GM12878 (cell line): ENCODE measurements at regions not wholly inside any gene's neighbourhood (a gene's known extent, or its start where the extent isn't known, plus 50 kb on each side); places are given as distances from the start of the nearest gene placed in this dataset.

Experiments used
- ATAC-seq: fragments of 200-7000 bp; cut with Tn5 transposase; 3 replicates; pipeline ENCODE4 v1.9.1; 2020; ENCODE audit warnings: mild to moderate bottlenecking, moderate library complexity
- BruUV-seq: library from RNA; stranded (reverse); fragments of 400-500 nt; replicated peaks from 2 replicates; lab custom pipeline; 2021; lab: Mats Ljungman, UMichigan
- CTCF ChIA-PET: fragments of 300-600 bp; sonication (Branson Sonifier 250); formaldehyde crosslinking; extraction: SDS; loops from one replicate; lab custom pipeline; 2021; ENCODE audit warnings: inconsistent platforms; lab: Yijun Ruan, JAX
- POLR2A ChIA-PET: fragments of 350-600 bp; formaldehyde crosslinking; extraction: SDS; loops from one replicate; lab custom pipeline; 2021; ENCODE audit warnings: inconsistent platforms; lab: Charles Lee
- RAD21 ChIA-PET: fragments of 300-600 bp; sonication (Branson Sonifier 250); formaldehyde crosslinking; loops from one replicate; lab custom pipeline; 2023; ENCODE audit warnings: antibody characterized with exemption; ENCODE audit not compliant: unreplicated experiment; lab: Charles Lee
- SMC1A ChIA-PET: fragments of 300-600 bp; sonication (Branson Sonifier 250); formaldehyde crosslinking; loops from one replicate; lab custom pipeline; 2023; ENCODE audit not compliant: unreplicated experiment, uncharacterized antibody; lab: Charles Lee
- DNase-seq: peaks from one replicate; pipeline ENCODE4 v3.0.0-alpha.2; 2011; ENCODE audit warnings: low read depth, low spot score
- FAIRE-seq: peaks from 3 replicates; lab custom pipeline; 2011; peaks lifted over from hg19 to GRCh38; lab: Jason Lieb, UNC
- H2AFZ ChIP-seq: 2 replicates; pipeline ENCODE4 v1.6.0; 2011; ENCODE audit warnings: low read depth, low read length, control low read depth; ENCODE audit not compliant: control insufficient read depth
- H3K27ac ChIP-seq: 2 replicates; pipeline ENCODE4 v1.5.1; 2011; ENCODE audit warnings: control low read depth; ENCODE audit not compliant: control insufficient read depth, insufficient read depth
- H3K27me3 ChIP-seq, 2 experiments: replicated peaks in 1 of 2; 2 replicates each; pipeline versions ENCODE4 v1.6.0 to v1.6.1; 2011; ENCODE audit warnings: low read length in 1 of 2; ENCODE audit not compliant: control insufficient read depth in 2 of 2, insufficient read depth in 2 of 2
- H3K36me3 ChIP-seq, 2 experiments: 2 replicates each; pipeline ENCODE4 v1.5.1; 2011; ENCODE audit warnings: low read length in 1 of 2; ENCODE audit not compliant: control insufficient read depth in 2 of 2, insufficient read depth in 2 of 2
- H3K4me1 ChIP-seq: 2 replicates; pipeline ENCODE4 v1.6.1; 2011; ENCODE audit warnings: mild to moderate bottlenecking, low read length, moderate library complexity, mixed read lengths; ENCODE audit not compliant: control insufficient read depth, insufficient read depth
- H3K4me2 ChIP-seq: 2 replicates; pipeline ENCODE4 v1.6.0; 2011; ENCODE audit warnings: control low read depth; ENCODE audit not compliant: control insufficient read depth, insufficient read depth
- H3K4me3 ChIP-seq: fragments of 200-600 bp; sonication (generic); 2 replicates; pipeline ENCODE4 v1.5.1; 2016
- H3K79me2 ChIP-seq: 2 replicates; pipeline ENCODE4 v1.6.0; 2011; ENCODE audit warnings: low read length; ENCODE audit not compliant: control insufficient read depth, insufficient read depth
- H3K9ac ChIP-seq: 2 replicates; pipeline ENCODE4 v1.8.0; 2011; ENCODE audit warnings: low read length, control low read depth, mixed read lengths; ENCODE audit not compliant: control insufficient read depth, insufficient read depth
- H3K9me3 ChIP-seq: replicated peaks from 3 replicates; pipeline ENCODE4 v1.5.1; 2011; ENCODE audit warnings: mild to moderate bottlenecking, low read length; ENCODE audit not compliant: control insufficient read depth, insufficient read depth
- H4K20me1 ChIP-seq: 2 replicates; pipeline ENCODE4 v1.6.0; 2011; ENCODE audit not compliant: control insufficient read depth, insufficient read depth
- ATF2 ChIP-seq: IDR thresholded peaks from 2 replicates; pipeline ENCODE4 v1.6.1; 2012; ENCODE audit warnings: low read length, inconsistent platforms
- BMI1 ChIP-seq: fragments of 450-650 bp; IDR thresholded peaks from 2 replicates; pipeline ENCODE4 v1.6.1; 2016; ENCODE audit warnings: mild to moderate bottlenecking, moderate library complexity, borderline replicate concordance
- DPF2 ChIP-seq: fragments of 450-650 bp; IDR thresholded peaks from 2 replicates; pipeline ENCODE4 v1.6.1; 2017; ENCODE audit warnings: mild to moderate bottlenecking
- NR2F1 ChIP-seq: fragments of 450-650 bp; conservative IDR thresholded peaks from 2 replicates; pipeline ENCODE4 v1.6.1; 2017; ENCODE audit warnings: mild to moderate bottlenecking
- RCOR1 ChIP-seq: conservative IDR thresholded peaks from 2 replicates; pipeline ENCODE4 v1.6.1; 2012; ENCODE audit warnings: low read depth, low read length, improper control_type of control experiment
- RUNX3 ChIP-seq: IDR thresholded peaks from 2 replicates; pipeline ENCODE4 v1.6.1; 2012; ENCODE audit warnings: low read length, inconsistent platforms
- SMARCA5 ChIP-seq: fragments of 450-650 bp; IDR thresholded peaks from 2 replicates; pipeline ENCODE4 v1.6.1; 2017; ENCODE audit warnings: mild to moderate bottlenecking
- ZBTB11 ChIP-seq: fragments of 450-650 bp; formaldehyde crosslinking; IDR thresholded peaks from 2 replicates; pipeline ENCODE4 v1.5.0; 2022; ENCODE audit warnings: mild to moderate bottlenecking, missing genetic modification characterization
- ZNF217 ChIP-seq: fragments of 450-650 bp; IDR thresholded peaks from 2 replicates; pipeline ENCODE4 v1.6.1; 2017; ENCODE audit warnings: antibody characterized with exemption, mild to moderate bottlenecking
- ZNF592 ChIP-seq: fragments of 450-650 bp; IDR thresholded peaks from 2 replicates; pipeline ENCODE4 v1.6.1; 2017; ENCODE audit warnings: mild to moderate bottlenecking, moderate library complexity
- WGBS: methylation state at CpG from one replicate; pipeline ENCODE4 v1.1.6; 2016; ENCODE audit warnings: low lambda C conversion rate; ENCODE audit not compliant: insufficient replicate concordance, insufficient coverage; ENCODE audit errors: missing lambda C conversion rate; 5-methylcytosine and 5-hydroxymethylcytosine counted together
- in situ Hi-C: fragments of 300-500 bp; cut with MboI; formaldehyde crosslinking; loops from 9 replicates; pipeline ENCODE4 v1.14.3; 2018; ENCODE audit warnings: mixed read lengths
- intact Hi-C: fragments of 100-400 bp; cut with micrococcal nuclease; formaldehyde crosslinking; loops from one replicate; pipeline ENCODE4 v1.14.2; 2022; ENCODE audit not compliant: unreplicated experiment

- H3K4me1 ChIP-seq, result peaks cover 4% of the 10 kb centered on the region
- SMC1A ChIA-PET, result interaction anchor here (0.7 kb wide), 1 partner anchor 14 kb away, joined by 3 read pairs; no protein-coding TSS in a partner anchor
These were observed 50.1 kb upstream of the CCDC150 start for GRCh38 chr2:196589419-196589818.

More at GRCh38 chr2:196589419-196589818, 50.1 kb upstream of the CCDC150 start:
- H3K4me3 ChIP-seq, result no peak overlapping the region
- ChIA-PET RAD21 (no interaction called here), POLR2A (no interaction called here), CTCF (interaction anchor here (0.8 kb wide), 1 partner anchor 11 kb away, joined by 3 read pairs; no protein-coding TSS in a partner anchor)
- no peak for TF ChIP-seq BMI1
- no peak for TF ChIP-seq ZNF592
- no peak for TF ChIP-seq ATF2
- no peak for TF ChIP-seq NR2F1
- TF ChIP-seq RUNX3, result no peak
- TF ChIP-seq SMARCA5, result no peak
- TF ChIP-seq RCOR1, result no peak
- no peak for TF ChIP-seq DPF2
- TF ChIP-seq ZBTB11 (CRISPR knock-in tag), result no peak
- no peak for TF ChIP-seq ZNF217
- no peak overlapping the region for H3K9ac ChIP-seq
- H3K27me3 ChIP-seq, result peaks cover 4 to 14% of the 10 kb centered on the region in 2 experiments
- no peaks in the 10 kb centered on the region for H4K20me1 ChIP-seq
- H3K9me3 ChIP-seq, result no peaks in the 10 kb centered on the region
- in situ Hi-C loops (no loop called here), intact Hi-C loops (no loop called here)
- no peak for FAIRE-seq
- ATAC-seq, result no peak
- no peak overlapping the region for H3K4me2 ChIP-seq
- BruUV-seq, result no TSS peak
- H2AFZ ChIP-seq, result no peak overlapping the region
- H3K36me3 ChIP-seq, result no peaks in the 10 kb centered on the region
- H3K27ac ChIP-seq, result no peak overlapping the region
- 30% methylated on average over 1 of the region's 1 CpG for WGBS
- no peaks in the 10 kb centered on the region for H3K79me2 ChIP-seq
- no peak for DNase-seq
